ENCODE measurements at regions not wholly inside any gene's neighbourhood (a gene's known extent, or its start where the extent isn't known, plus 50 kb on each side); places are given as distances from the start of the nearest gene placed in this dataset.
"Not testable (repeated sequence)": the region's sequence is repeated elsewhere in the genome, so short reads cannot be mapped to it uniquely, and the experiment has no call there.

DNA sequence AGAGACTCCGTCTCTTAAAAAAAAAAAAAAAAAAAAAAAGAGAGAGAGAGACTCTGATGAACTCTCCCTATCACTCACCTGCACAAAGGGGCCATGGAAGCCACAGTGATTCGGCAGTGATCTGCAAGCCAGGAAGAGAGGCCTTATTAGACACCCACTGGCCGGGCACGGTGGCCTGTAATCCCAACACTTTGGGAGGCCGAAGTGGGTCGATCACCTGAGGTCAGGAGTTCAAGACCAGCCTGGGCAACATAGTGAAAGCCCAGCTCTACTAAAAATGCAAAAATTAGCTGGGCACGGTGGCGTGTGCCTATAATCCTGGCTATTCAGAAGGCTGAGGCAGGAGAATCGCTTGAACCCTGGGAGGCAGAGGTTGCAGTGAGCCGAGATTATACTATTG is 198.5 kb upstream of the WSCD1 start:
- no peak for DNase-seq

DNA sequence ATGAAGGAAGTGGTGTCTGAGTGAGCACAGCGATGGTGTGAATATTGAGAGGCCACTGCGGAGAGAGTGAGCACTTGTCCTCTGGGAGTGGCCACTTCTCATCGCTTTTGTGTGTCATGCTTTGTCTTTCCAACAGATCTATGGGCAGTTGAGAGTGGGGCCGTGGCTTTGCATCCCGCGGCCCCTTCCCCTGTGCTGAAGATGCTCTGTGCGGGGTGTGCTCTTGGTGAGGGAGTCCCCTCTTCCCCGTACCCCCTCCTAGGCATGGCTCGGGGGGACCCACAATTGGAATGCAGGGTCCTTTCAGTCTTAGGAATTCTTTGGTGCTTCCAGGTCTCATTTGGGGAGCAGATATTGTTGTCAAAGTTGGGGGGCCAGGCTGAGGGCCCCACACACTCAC is 197.3 kb upstream of the WSCD1 start:
- DNase-seq, result no peak

DNA sequence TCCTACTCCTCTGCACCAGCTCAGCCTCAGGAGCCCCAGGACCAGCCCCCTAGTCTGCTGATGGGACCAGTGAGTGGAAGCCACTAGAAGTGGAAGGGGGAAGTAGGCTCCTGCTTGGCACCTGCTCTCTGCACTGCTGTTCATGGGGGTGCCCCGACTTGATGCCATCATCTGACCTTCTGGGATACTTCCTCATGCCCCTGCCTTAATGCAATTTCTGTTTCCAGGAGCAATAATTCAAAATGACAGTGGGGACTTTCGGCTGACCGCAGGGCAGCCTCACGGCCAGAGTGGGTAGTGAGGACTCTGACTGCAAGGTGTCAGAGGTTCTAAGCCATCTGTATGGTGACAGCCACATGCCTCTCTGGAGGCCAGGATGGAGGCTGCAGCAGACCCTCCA is 196.4 kb upstream of the WSCD1 start:
- DNase-seq, result no peak

DNA sequence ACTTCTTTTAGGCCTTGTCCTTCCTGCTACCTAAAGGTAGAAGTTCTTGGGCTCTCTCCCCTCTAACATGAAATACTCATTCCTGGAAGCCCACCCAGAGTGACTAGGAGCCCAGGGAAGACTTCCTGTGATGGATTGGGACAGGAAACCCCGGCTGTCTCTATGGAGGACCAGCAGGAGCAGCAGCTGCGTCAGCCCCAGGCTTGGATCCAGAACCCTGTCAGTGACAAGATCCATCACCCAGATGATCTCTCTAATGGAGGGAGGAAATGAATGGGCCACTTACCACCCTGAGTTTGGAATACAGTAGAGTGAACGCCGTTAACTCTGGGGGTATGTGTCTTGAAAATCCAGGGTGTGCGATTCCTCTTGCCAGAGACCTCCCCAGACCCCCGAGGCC is 195.7 kb upstream of the WSCD1 start:
- DNase-seq, result no peak

DNA sequence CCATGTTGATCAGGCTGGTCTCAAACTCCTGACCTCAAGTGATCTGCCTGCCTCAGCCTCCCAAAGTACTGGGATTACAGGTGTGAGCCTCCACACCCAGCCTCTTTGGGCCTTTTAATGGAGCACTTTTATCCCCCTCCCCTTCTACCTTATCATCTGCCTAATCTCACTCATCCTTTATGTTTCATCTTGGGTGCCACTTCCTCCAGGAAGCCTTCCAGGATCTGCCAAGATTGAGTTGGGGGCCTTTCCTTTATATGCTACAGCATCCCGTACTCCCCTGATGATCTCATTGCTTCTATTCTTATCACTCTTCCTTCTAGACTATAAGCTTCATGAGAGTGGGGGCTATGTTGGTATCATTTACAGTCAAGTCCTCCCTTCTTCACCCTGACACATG is 192.8 kb upstream of the WSCD1 start:
- DNase-seq, result no peak

DNA sequence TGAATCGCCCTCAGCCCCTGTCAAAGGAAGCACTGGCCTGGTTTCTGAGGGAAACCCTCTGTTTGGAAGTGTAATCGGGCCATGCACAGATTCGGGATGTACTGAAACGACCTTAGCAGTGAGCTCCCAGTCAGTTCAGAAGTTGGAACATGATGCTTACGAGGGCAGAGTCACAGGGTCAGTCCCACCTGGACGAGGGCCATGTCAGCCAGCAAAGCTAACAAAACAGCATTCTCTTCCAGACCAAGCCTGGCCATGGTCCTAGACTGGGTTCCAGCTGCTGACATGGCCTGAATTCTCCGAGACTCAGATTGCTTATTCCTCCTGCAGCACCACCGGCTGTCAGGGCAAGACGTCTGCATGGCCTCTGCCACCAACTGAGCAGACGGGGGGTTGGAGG is 192.2 kb upstream of the WSCD1 start:
- no peak for DNase-seq

DNA sequence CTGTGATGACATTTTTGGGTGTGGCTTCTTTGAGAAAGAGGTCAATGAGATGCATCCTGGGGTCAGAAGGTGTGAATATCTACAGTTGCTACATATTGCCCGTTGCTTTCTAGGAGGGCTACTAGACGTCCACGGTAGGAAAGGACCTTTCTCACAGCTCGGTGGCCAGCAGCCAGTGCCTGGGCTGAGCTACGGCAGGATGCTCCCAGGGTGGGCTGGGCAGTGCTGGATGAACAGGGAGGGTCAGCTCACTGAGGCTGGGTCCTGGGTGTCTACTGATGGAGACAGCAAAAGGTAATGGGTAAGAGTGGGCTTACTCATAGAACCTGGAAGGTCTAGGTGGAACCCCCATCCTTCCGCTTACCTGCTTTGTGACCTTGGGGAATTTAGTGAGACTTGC is 188.3 kb upstream of the WSCD1 start:
- no peak for DNase-seq

DNA sequence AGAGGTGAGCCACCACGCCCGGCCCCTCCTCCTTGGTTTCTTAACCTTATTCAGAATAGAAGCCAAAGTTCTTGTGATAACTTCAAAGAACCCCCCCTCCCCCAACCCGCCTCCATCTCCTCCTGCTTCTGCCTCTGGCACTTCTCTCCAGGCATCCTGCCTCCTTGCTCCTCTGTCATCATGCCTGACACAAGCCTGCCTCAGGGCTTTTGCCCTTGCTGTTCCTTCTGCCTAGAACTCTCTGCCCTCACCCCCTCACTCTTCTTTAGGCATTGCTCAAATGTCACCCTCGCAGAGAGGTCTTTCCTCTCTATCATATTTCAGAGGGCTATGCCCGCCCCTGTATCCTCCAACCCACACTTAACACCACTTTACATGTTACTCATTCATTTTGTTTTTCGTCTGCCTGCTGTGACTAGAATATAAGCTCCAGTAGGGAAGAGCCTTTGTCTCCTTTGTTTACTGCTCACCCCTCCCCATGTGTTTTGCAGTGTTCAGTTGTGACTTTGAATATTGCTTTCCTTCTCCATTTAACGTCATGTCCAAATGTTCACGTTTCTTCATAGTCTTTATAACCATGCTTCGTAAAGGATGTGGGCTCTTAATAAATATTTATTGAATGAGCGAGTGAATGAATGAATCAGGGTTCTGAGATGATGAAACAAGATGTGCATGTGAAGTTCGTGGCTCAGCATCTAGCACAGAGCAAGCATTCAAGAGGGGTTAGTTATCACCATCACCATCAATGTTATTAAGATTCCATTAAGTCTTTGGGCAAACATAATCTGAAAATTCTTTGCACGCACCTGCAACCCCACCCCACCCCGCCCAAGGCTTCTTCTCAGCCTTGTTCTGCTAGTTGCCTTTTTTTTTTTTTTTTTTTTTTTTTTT is 186.2 kb upstream of the WSCD1 start:
- DNase-seq, result no peak

DNA sequence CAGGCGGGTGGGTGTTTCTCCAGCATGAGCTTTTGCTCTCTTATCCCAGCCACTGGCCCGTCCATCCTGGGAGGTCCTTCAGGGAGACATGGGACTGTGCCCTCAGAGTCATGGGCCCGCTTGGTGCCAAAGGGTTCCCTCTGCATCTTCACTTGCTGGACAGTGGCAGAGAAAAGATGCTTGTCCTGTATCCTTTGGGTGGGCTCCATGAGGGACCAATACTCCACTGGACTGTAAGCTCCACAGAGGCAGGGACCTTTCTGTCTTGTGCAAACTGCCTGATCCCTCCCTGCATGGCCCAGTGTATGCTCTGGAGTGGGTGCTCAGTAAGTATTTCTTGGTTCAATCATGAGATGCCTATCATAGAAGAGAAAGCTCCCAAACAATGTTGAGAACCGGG is 184.8 kb upstream of the WSCD1 start:
- no peak for DNase-seq

DNA sequence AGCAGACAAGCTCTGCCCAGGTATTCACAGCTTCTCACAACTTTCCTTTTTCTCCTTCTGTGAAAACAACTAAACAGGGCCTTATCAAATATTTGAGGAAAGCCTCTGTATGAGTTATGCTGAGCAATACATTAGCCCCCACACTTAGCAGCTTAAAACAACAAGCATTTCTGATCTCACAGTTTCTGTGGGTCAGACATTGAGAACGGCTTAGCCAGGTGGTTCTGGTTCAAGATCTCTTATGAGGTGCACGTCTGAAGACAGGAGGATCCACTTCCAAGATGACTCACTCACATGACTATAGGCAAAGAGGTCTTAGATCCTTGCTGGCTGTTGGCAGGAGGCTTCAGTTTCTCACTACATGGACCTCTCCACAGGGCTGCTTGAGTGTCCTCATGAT is 181.4 kb upstream of the WSCD1 start:
- DNase-seq, result no peak

DNA sequence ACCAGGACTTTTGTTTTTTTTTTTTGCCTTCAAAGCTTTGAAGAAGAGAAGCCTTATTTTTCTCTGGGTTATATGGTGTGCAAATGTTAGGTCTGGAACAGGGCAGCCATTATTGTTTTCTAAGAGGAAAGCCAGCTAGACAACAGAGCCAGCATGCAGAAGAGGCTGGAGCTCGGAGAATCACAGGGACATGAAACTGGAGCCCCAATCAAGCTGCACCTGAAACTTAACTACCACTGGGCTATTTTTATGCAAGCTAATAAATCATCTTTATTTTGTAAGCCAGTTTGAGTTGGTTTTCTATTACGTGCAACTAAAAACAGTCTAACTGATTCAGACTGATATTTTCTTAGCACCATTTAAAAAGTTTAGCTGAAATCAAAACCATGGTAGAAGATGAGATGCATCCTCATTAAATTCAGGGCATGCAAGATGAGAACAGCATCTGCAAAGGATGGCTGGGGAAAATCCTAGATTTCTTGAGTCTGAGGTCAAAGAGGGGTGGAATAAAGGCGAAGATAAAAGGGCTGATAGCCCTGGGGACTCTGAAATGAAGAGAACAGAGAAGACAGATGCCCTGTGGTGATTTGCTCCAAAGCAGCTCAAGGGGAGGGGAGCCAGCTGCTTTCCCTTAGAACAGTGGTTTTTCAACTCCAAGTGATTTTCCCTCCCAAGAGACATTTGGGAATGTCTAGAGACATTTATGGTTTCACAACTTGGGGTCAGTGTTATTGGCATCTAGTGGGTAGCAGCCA is 177.1 kb upstream of the WSCD1 start:
- no peak for DNase-seq

DNA sequence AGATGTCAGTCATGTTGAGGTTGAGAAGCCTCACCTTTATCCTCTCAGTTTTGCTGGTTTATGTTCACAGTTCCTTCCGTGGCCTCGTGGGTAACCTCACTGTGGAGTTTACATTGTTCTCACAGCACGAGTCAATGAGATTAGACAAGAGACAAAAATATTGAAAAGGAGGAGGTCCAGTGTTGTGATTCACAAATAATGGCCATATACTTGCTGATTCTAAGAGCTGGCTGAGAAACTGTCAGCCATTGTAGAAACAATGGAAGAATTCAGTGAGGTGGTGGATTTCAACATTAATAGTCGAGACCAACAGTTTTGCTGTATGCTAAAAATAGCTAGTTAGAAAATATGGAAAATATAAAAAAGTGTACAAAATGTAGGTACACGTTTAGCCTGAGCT is 176.4 kb upstream of the WSCD1 start:
- DNase-seq, result no peak

DNA sequence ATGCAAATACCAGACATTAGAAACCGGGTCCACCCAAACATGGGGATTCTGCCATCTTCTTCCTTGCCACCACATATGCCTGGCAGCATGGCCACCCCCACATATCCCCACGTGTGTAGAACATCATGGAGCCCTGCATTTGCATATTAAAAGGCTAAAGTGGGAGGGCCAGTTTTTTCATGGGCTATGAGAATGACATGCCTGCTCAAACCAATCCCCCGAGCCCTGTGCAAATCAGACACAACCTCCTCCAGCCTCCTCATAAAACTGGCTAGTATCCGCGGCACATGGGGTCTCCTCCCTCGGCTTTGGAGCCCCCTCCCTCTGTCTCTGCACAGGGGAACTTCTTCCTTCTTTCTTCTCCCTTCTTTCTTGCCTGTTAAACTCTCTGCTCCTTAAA is 174.9 kb upstream of the WSCD1 start:
- no peak for DNase-seq

DNA sequence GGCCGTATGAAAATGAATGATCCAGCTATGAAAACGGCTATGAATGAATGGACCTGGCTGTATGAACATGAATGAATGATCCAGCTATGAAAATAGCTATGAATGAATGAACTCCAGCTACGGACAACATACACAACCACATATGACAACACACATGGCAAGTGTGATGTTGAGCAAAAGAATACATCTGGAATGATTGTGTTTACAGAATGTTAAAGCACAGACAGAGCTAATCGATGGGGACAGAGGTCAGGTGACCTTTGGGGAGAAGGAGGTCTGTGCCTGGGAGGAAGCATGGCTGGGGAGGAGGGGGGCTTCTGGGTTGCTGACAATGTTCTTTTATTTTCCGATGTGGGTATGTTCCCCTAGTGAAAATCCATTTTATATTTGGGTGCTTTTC is 174.0 kb upstream of the WSCD1 start:
- DNase-seq, result no peak

DNA sequence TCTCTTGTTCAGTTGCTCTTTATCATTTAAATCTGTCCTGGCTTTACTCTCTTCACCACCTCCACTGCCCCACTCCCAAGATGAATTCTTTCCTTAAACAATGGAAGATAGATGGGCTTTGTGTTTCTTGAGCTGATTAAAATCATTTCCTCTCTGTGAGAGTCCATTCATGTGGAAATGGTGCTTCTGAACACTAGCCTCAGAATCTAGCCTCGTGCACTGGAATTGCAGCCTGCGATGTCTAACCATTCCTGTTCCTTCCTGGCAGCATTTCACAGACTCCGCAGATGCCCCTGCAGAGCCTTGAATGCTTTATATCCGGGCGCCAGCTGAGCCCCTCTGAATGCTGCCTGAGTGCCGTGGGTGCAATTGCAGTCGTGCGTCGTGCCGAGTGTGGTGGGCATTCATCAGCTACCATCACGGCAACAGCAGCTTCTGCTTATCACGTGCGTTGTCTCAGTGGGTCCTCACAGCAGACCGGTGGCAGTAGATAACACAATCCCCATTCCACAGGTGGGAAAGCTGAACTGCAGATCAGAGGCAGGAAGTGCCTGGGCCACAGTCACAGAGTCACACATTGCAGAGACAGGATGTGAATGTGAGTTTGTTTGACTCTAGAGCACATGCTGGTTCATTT is 172.8 kb upstream of the WSCD1 start:
- no peak for DNase-seq

DNA sequence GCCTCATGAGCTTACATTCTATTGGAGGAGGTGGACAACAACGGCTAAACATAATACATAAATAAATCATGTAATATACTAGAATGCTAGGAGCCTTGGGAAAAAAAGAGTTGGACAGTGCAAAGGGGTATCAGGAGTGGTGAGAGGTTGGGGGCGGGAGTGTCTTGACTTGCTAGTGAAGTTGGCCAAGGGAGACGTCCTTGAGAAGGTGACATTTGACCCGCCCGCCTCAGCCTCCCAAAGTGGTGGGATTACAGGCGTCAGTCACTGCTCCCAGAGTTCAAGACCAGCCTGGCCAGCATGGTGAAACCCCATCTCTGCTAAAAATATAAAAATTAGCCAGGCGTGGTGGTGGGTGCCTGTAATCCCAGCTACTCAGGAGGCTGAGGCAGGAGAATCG is 172.2 kb upstream of the WSCD1 start:
- DNase-seq, result not testable (repeated sequence)

DNA sequence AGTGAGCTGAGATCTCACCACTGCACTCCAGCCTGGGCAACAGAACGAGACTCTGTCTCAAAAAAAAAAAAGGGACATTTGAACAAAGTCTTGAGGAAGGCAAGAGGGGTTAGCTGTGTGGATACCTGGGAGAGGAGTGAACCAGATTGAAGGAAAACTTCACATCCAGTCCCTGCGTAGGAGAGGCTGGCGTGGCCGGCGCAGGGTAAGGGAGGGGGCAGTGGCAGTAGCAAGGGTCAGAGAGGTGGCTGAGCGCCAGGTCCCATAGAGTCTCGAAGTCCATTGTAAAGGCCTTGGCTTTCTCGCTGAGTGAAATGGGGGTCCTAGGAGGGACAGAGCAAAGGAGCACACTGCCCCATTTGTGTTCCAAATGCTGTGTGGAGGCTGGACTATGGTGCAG is 171.8 kb upstream of the WSCD1 start:
- DNase-seq, result no peak

DNA sequence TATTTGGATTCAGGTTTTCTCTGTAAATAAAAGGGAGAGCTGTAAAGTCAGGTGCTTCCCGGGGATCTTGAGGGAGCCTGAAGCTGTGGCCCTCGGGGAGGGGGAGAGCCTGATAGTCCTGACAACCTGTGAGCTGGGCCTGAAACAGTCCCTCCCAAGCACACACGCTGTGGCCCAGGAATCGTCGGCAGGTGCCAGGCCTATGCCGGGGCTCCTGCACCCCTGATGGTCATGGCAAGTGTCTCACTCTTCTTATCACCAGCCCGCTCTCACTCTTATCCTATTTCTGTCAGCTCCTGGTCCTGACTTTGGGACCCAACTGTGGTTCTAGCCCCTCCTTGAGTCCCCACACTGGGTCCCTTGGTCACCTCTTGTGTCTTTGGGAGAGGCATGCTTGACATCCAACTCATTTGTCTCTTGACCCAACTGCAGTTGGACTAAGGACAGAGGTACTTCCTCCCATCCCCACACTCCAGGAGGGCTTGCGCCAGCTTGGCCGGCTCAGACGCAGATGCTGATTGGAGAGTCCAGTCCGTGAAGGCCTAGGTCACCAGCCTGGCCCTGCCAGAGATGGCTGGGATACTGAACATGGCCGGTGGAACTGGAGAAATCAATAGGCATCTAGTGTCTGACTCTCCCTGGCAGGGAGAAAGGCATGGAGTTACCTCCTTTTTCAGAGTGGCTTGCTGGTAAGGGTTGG is 170.5 kb upstream of the WSCD1 start:
- DNase-seq, result no peak

DNA sequence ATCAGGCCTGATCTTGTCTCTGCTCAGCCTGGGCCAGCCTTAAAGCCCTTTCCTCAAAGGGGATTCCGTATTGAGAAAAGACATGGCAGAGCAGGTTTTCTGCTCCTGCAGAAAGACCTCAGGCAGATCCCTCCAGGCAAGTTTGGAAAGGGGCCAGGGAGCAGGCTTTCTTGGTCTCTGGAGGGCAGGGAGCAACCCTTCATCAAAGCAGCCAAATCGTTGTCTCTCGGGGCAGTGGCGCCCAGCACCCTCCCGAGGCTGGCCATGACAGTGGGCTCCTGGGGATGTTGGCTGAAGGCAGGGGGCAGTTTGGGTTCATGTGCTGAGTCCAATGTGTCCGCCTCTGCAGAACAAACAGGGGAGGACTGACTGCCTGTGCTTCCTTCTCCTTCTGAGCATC is 168.4 kb upstream of the WSCD1 start:
- DNase-seq, result no peak

DNA sequence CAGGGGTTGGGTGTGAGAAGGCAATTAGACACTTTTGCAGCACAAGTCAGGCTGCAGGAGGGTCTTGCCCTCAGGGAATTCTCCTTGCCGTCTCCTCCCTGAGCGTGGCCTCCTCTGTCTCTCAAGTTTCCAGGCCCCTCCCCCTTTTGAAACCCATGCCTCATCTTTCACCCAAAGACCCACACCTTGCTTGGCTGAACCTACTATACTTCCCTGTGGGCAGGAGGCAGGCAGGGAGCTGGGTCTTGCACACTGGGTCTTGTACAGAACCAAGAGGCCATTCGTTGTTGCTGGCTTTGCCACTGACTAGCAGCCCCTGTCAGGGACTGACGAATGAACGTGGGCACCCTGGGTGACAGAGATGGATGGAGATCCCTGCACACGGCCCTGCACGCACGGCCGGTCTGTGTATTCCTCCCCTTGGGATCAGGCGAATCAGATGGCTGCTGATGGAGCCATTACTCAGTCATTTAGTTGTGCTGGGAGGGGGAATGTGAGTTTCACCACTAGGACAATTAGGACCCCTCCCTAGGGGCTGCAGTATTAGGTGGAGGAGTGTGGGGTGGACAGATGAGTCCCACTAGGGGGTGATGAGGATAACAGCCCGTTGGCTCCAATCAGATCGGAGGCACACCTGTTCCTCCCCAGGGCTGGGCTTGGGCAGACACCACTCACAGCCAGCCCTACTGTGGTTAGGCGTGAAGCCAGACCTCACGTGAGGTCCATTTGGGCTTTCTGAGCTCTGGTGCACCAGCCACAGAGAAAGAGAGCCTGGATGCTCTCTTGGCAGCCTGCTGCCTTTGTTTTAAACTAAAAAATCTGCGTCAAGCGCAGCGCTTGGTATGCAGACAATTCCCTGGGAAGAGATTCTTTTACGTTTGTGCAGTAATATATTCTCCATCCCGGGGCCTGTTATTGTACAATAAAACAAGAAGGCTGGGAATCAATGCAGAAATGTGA is 167.7 kb upstream of the WSCD1 start:
- no peak for DNase-seq

DNA sequence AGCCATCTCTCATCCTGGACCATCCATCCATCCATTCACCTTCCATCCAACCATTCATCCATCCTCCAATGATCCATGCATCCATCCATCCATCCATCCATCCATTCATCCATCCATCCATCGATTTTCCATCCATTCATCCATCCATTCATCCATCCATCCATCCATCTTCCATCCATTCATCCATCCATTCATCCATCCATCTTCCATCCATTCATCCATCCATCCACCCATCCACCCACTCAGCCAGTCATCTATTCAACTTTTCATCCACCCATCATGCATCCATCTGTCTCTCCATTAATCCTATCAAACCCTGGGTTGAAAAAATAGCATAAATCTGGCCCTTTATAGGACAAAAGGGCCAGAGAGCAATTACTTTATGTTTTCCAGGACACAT is 158.3 kb upstream of the WSCD1 start:
- DNase-seq, result no peak

DNA sequence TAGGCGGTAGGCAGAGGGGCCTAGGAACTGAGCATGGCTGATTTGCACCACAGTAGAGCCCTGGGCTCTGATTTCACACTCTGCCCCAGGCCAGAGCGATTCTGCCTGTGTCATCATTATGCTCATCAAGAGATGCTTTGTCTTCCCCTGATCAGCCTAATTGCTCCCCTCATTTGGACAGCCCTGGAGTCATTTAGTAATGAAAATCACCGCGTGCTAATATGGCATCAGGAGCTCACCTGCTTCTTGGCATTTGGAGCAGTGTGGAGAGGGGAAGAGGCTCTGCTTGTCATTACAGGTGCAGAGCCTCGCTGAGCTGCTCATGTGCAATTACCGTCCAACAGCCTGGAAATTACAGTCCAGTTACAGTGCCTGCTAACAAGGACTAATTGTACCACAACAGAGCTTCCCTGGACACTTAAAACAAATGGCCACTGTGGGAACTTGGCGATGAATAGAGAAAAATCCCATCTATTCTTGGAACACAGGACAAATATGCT is 157.1 kb upstream of the WSCD1 start:
- no peak for DNase-seq
